H1 (cell line): ENCODE measurements at regions not wholly inside any gene's neighbourhood (a gene's known extent, or its start where the extent isn't known, plus 50 kb on each side); places are given as distances from the start of the nearest gene placed in this dataset.

ENCODE experiments used
- CHD7 ChIP-seq: fragments of 300-600 bp; sonication (generic); IDR thresholded peaks from 2 replicates; pipeline ENCODE4 v1.7.1; 2012; ENCODE audit warnings: low read length, moderate library complexity, mild to moderate bottlenecking, inconsistent platforms; ENCODE audit not compliant: insufficient replicate concordance
- FOSL1 ChIP-seq: IDR thresholded peaks from 2 replicates; pipeline ENCODE4 v1.6.1; 2011; ENCODE audit warnings: mild to moderate bottlenecking, low read depth, low read length, moderate library complexity; ENCODE audit not compliant: insufficient read depth
- MAX ChIP-seq: IDR thresholded peaks from 2 replicates; pipeline ENCODE4 v1.6.1; 2012; ENCODE audit warnings: inconsistent platforms
- RNF2 ChIP-seq: fragments of 200-900, 300-1000 bp; sonication (generic); IDR thresholded peaks from 2 replicates; pipeline ENCODE4 v1.7.1; 2016; ENCODE audit warnings: borderline replicate concordance, low read depth, mild to moderate bottlenecking, antibody characterized with exemption, low read length; ENCODE audit not compliant: poor library complexity, severe bottlenecking; ENCODE audit errors: missing control alignments
- SIN3A ChIP-seq, 2 experiments: IDR thresholded peaks in 1 of 2; conservative IDR thresholded peaks in 1 of 2; 2 replicates each; pipeline ENCODE4 v1.6.1; 2011 to 2012; ENCODE audit warnings: low read length in 2 of 2, improper control_type of control experiment in 1 of 2, low read depth in 1 of 2, mild to moderate bottlenecking in 1 of 2

DNA sequence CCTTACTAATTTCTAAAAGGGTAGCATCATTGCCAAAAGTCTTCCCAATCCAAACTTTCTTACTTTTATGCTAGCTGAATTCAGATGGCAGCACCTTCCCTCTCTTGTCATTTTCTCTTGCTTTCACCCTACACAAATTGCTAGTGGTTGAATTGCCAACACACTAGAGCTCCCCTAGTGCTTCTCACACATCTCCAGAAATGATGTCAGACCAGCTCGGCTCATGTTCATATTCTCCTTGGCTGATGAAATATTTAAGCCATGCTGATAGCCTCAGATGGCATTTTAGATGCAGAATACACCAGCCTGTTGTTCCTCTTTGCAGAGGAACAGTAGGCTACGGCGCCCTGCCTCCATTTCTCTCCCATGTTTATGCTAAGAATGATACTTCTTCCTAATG lies 256.9 kb downstream of the PTBP2 start (continued):
- TF ChIP-seq CHD7 (no peak), RNF2 (no peak), FOSL1 (no peak), SIN3A (conservative IDR thresholded peaks at IDR 0.05 in 1 of 2, IDR thresholded peaks at IDR 0.05 in 1 of 2; ENCODE audit: low read depth in 1 of 2, low read length in 2 of 2) (no peak), MAX (no peak)
